Activated CD8-positive, alpha-beta memory T cell treated with anti-CD3 and anti-CD28 coated beads, Interleukin-2, amount 10 ng/mL, durations not matched to agents 7 days and 5 days (primary cell): ENCODE measurements at regions not wholly inside any gene's neighbourhood (a gene's known extent, or its start where the extent isn't known, plus 50 kb on each side); places are given as distances from the start of the nearest gene placed in this dataset.

ENCODE experiments used
- ATAC-seq: fragments of 150-1000 bp; cut with Tn5 transposase; one replicate; pipeline ENCODE4 v1.10.0; 2021; ENCODE audit warnings: moderate library complexity
- CTCF ChIA-PET: fragments of 350-600 bp; sonication (Branson Sonifier 250); formaldehyde crosslinking; loops from one replicate; lab custom pipeline; 2021; ENCODE audit warnings: antibody characterized with exemption; lab: Charles Lee
- DNase-seq: peaks from one replicate; pipeline ENCODE4 v3.0.0-alpha.2; 2020
- H3K27ac Mint-ChIP-seq: one replicate; pipeline ENCODE4 v1.8.0; 2021; ENCODE audit warnings: mild to moderate bottlenecking, mixed read lengths
- H3K27me3 Mint-ChIP-seq: one replicate; pipeline ENCODE4 v1.8.0; 2021; ENCODE audit warnings: mixed read lengths
- H3K36me3 Mint-ChIP-seq: one replicate; pipeline ENCODE4 v1.8.0; 2021; ENCODE audit warnings: mild to moderate bottlenecking, mixed read lengths
- H3K4me1 Mint-ChIP-seq: one replicate; pipeline ENCODE4 v1.8.0; 2021; ENCODE audit warnings: mixed read lengths
- H3K4me3 Mint-ChIP-seq: one replicate; pipeline ENCODE4 v1.8.0; 2021; ENCODE audit warnings: mild to moderate bottlenecking, moderate library complexity, mixed read lengths
- H3K9me3 Mint-ChIP-seq: one replicate; pipeline ENCODE4 v1.8.0; 2022; ENCODE audit warnings: low read depth, mixed read lengths

DNA sequence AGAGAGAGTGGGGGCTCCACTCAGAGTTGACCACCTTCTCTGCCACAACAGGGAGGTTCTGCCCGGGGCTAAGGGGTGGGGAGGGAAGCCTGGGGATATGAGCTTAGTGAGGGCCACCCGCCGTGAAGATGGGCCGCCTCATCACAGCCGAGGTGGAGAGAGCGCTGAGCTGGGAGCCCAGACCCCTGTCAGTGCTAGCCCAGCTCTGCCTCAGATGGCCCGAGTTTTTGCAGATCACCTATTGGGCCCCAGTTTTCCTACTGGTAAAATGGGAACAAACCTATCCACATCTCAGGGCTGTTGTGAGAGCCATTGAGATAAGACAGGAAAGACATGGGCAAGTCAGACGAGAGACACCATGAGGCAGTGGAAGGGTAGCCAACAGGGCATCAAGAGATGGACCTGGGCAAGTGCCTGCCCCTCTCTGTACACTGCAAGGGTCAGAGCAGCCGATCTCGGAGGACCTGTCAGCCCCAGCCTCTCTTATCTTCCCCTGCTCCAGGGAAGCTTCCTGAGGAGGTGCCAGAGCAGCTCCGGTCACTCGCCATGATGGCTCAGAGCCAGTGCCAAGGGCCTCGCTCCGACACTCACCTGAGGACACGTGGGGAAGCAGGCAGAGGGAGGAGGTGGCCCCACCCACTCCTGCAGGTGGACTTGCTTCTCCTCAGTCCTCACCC lies 88.9 kb downstream of the MCFD2 start:
- CTCF ChIA-PET = no interaction called here
- Mint-ChIP-seq H3K9me3 (no peaks in the 10 kb centered on the region), H3K4me3 (no peak overlapping the region), H3K4me1 (no peaks in the 10 kb centered on the region), H3K27ac (no peak overlapping the region), H3K27me3 (peaks cover 16% of the 10 kb centered on the region), H3K36me3 (no peaks in the 10 kb centered on the region)
- DNase-seq (no peak), ATAC-seq (no peak)

DNA sequence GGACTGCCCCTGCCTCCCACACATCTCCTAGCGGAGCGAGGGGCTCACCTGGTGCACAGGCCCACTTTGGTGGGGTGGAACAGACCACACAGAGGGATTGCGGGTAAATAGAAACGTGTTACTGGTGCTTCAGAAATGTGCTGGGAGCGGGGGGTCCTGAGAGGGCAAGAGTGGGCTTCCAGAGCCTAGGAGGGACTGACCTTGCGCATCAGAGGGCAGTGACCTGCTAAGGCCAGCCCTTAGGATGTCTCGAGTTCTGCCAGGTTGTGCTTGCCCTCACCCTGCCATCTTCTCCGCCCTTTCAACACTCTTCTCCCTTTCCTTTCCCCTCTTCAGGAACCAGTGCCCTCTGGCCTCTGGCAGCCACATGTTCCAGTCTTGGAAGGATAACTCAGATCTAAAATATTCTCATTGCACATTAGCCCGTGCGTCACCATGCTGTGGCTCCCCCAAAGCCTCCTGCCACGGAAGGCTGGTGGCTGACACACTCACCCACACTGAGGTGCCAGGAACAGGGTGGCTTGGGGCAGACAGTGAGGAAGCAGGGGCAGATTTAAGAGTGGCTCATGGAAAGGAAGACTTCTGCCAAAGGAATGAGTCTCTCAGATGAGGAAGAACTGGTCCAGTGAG lies 89.6 kb downstream of the MCFD2 start:
- Mint-ChIP-seq H3K9me3 (no peaks in the 10 kb centered on the region), H3K4me1 (no peaks in the 10 kb centered on the region), H3K27me3 (peaks cover 18% of the 10 kb centered on the region), H3K27ac (no peak overlapping the region), H3K36me3 (no peaks in the 10 kb centered on the region), H3K4me3 (no peak overlapping the region)
- CTCF ChIA-PET = no interaction called here
- ATAC-seq (no peak), DNase-seq (no peak)

DNA sequence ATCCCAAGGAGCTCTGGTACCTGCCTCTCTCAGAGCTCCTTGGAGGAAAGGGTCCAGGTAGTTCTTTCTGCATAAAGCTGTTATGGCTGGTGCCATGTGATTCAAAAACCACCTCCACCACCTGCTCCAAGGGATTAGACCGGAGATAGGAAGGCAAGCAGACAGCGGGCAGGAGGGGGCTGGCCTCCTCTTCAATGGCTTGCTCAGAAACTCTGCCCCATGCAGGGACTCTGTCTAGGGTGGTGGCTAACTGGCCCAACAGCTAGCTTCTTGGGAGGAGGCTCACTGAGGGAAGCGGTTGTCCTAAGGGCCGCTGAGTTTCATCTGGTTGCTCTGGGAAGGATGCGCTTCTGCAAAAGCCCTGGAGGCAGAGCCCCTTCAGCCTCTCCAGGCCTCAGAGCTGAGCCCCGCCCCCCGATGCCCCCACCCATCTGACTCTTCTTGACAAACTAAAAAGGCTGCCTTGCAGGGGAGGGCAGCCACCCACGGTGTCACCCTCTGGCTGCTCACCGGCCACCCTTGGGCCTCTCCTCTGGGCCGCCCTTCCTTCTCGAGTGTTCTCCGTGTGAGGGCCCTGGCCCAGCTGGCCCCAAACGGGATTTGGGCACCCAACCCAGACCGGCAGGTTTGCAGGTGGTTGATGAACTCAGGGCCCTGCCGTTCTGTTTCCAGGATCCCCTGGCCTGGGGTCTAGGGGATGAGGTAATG lies 90.2 kb downstream of the MCFD2 start:
- ATAC-seq (no peak), DNase-seq (no peak)
- H3K27ac Mint-ChIP-seq = no peak overlapping the region
- H3K27me3 Mint-ChIP-seq = peaks cover 18% of the 10 kb centered on the region
- no peak overlapping the region for H3K4me3 Mint-ChIP-seq
- CTCF ChIA-PET = interaction anchor here (0.6 kb wide), 1 partner anchor 109 kb away, joined by 3 read pairs; no protein-coding TSS in a partner anchor
- H3K9me3 Mint-ChIP-seq = no peaks in the 10 kb centered on the region
- H3K36me3 Mint-ChIP-seq = no peaks in the 10 kb centered on the region
- no peaks in the 10 kb centered on the region for H3K4me1 Mint-ChIP-seq

DNA sequence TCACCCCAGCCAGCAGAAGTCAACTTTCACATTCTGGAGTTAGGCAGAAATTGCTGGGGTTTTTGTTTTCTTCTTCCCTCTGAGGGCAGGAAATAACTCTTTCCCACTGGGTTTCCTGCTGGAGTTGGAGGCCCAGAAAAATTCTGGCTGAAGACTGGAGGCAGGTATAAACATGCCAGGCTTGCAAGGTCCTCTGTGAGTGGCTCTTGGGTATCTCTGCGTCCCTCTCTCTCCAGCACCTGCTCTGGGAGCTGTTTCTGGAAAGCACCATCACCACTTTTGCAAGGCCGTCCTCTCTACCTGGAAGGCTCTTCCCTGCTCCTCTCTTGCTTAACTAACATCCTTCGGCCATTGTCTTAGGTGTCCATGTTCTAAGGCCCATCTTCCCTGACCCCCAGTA lies 91.0 kb downstream of the MCFD2 start:
- Mint-ChIP-seq H3K27ac (no peak overlapping the region), H3K4me1 (no peaks in the 10 kb centered on the region), H3K4me3 (no peak overlapping the region), H3K36me3 (no peaks in the 10 kb centered on the region), H3K27me3 (peaks cover 13% of the 10 kb centered on the region), H3K9me3 (no peaks in the 10 kb centered on the region)
- DNase-seq (no peak), ATAC-seq (no peak)
- CTCF ChIA-PET = no interaction called here

DNA sequence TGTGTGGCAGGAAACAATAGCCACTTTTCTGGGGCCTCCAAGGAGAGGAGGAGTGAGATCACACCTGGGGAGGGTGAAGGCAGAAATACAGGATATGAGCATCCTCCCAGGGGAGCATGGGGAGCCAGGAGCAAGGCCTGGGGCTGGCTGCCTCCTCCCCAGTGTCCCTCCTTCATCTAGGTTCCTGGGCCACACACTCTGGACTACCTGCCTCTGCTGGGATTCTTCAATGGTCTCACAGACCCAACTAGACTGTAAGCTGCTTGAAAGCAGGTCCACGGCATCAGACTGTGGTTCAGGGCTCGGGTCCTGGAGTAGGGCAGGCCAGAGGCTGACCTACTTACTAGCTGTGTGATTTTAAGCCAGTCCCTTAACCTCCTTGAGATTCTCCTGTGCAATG lies 94.0 kb downstream of the MCFD2 start:
- Mint-ChIP-seq H3K9me3 (no peaks in the 10 kb centered on the region), H3K27ac (no peak overlapping the region)

DNA sequence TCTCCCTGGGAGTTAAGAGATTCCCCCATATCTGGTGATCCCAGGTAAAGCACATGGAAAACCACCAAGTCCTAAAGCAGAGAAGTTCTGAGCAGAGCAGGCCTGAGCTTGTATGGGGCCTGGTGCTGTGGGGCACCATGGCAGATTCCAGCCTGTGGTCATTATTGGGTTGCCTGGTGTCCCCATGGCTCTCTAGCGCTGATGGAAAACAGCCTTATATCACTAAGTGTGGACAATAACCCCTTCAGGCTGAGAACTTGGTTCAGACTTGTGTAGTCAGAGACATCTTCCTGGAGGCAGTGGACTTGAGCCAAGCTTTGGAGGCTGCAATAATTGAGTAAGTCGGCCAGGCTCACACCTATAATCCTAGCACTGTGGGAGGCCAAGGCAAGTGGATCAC lies 96.8 kb downstream of the MCFD2 start:
- Mint-ChIP-seq H3K27ac (no peak overlapping the region), H3K36me3 (no peaks in the 10 kb centered on the region), H3K4me1 (no peaks in the 10 kb centered on the region), H3K27me3 (peaks cover 16% of the 10 kb centered on the region), H3K9me3 (no peaks in the 10 kb centered on the region), H3K4me3 (no peak overlapping the region)
- ATAC-seq = no peak
- CTCF ChIA-PET = interaction anchor here (0.7 kb wide), 1 partner anchor 504 kb away, joined by 3 read pairs; no protein-coding TSS in a partner anchor
- no peak for DNase-seq

More for the DNA sequence above, 94.0 kb downstream of the MCFD2 start:
- no peak for ATAC-seq
- H3K4me3 Mint-ChIP-seq = no peak overlapping the region
- no peaks in the 10 kb centered on the region for H3K36me3 Mint-ChIP-seq
- no peaks in the 10 kb centered on the region for H3K4me1 Mint-ChIP-seq
- CTCF ChIA-PET = no interaction called here
- DNase-seq = no peak
- peaks cover 13% of the 10 kb centered on the region for H3K27me3 Mint-ChIP-seq

DNA sequence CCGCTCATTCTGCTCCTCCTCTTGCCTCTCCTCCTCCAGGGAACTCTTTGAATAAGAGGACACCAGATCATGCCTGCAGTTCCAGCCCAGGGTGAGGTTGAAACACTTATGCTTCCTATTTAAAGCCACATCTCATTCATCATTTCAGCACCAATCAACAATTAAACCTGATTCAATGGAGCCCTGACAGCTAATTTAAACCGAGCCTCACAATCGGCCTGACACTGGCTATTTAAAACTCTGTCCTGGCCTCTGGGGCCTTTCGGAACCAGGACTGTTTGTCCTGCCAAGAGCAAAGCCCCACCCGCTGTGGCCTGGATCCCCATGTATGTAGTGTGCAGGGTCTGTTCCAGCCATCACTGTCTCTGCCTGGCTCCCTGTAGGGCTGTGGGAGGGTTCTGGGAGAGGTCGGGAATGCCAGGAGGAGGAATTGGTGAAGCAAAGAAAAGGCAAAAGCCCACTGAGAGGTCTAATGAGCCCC lies 97.4 kb downstream of the MCFD2 start:
- no peaks in the 10 kb centered on the region for H3K4me1 Mint-ChIP-seq
- CTCF ChIA-PET = no interaction called here
- no peaks in the 10 kb centered on the region for H3K9me3 Mint-ChIP-seq
- ATAC-seq (no peak), DNase-seq (no peak)
- H3K27ac Mint-ChIP-seq = no peak overlapping the region
- no peaks in the 10 kb centered on the region for H3K36me3 Mint-ChIP-seq
- H3K27me3 Mint-ChIP-seq = peaks cover 21% of the 10 kb centered on the region
- no peak overlapping the region for H3K4me3 Mint-ChIP-seq

DNA sequence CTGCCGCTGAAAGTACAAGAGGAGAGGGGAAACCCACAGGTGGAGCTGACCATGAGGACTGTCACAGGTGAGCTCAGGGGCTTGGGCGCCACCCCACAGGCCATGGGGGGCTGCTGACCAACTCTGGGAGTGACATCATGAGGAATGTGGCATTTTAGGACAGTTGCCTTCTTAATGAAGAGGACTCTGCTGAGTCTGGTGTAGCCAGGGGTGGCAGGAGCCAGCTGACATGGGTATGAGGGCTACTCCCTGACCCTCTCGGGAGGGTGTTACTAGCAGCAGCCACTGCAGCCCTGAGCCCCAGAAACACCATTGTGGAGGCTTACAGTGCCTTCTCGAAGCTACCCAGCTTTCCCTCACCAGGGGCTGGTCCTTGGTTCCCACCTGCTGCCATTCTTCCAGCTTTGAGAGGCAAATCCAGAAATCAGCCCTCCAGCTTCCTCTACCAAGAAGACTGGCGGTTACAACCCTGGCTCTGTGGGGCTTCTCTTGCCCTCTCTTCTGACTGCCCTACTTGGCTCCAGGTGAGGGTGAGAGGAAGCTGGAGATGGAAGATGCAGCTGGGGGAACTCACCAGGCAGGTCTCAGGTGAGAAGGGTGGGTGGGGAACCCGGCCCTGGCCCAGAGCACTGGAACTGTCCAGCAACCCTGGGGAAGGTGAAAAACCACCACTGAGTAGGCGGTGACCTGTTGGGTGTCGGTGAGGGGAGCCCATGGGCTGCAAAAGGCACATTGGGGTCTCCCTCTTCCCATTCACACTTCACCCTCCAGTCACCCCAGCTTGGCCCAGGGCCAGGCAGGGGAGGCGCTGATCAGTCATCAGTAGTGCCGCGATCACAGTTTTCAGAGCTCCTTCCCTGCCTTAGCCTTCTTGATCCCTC lies 98.5 kb downstream of the MCFD2 start:
- H3K27ac Mint-ChIP-seq = no peak overlapping the region
- CTCF ChIA-PET = no interaction called here
- peaks cover 28% of the 10 kb centered on the region for H3K27me3 Mint-ChIP-seq
- DNase-seq (no peak), ATAC-seq (no peak)
- no peaks in the 10 kb centered on the region for H3K4me1 Mint-ChIP-seq
- H3K36me3 Mint-ChIP-seq = no peaks in the 10 kb centered on the region
- no peak overlapping the region for H3K4me3 Mint-ChIP-seq
- H3K9me3 Mint-ChIP-seq = no peaks in the 10 kb centered on the region

DNA sequence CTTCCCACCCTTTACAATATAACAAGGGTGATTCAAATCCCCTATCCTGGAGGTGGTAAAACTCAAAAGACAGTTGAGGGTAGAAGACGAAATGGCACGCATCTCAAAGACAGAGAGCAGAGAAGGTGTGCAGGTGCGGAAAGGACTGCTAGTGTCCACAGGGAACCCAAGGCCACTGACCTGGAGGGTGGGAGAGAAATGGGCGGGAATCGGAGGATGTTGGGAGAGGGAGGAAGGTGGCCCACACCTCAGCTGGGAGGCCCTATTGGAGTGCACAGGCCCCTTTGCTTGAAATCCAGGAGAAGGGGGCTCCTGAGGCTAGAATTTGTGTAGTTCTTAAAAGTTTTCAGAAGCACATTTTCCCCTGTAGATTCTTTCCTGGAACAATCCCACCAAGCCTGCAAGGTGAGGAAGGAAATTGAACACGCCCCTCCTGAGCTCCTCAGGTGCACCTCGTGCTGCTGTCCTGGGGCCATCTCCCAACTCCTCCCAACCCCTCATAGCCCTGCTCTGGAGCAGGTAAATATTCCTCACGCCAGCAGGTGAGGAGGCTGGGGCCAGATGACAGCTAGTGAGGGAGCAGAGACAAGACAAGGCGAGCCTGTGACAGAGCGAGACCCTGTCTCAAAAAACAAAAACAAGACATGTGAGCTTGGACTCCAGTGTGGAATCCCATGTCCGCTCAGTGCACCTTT lies 99.3 kb downstream of the MCFD2 start:
- Mint-ChIP-seq H3K4me3 (no peak overlapping the region), H3K27me3 (peaks cover 28% of the 10 kb centered on the region), H3K36me3 (no peaks in the 10 kb centered on the region), H3K4me1 (no peaks in the 10 kb centered on the region), H3K9me3 (no peaks in the 10 kb centered on the region), H3K27ac (no peak overlapping the region)
- CTCF ChIA-PET = no interaction called here
- peak; percentile 14 for DNase-seq
- no peak for ATAC-seq

DNA sequence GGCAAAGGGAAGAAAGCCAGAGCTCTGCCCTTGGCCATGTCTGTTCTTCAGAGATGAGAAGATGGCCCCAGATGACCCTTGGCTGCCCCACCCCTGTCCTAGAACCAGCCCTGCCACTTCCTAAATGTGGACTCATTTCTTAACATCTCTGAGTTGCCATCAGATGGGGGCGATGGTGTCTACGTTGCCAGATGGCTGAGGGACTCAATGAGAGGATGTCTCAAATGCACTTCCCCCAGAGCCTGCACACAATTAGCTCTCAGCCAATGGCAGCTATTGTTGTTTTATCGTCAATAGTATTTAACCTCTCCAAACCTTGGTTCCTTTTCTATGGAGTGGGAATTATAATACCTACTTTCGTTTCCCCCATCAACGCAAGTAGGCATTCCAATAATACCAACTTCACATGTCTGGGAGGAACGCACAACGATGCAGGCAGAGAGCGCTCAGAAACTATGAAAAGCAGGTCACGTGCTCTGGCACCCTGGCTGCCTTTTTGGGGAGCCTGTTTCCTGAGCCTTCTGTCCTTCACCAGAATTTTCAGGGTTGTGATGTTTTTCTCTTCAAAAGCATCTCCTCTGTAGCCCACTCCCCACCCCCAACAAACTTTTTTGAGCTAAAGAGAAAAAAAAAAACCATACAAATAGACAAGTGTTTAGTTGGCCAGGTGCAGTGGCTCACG lies 100.3 kb downstream of the MCFD2 start:
- no peaks in the 10 kb centered on the region for H3K9me3 Mint-ChIP-seq
- H3K27ac Mint-ChIP-seq = no peak overlapping the region
- DNase-seq (peak; percentile 14), ATAC-seq (no peak)
- peaks cover 20% of the 10 kb centered on the region for H3K27me3 Mint-ChIP-seq
- H3K36me3 Mint-ChIP-seq = no peaks in the 10 kb centered on the region
- H3K4me3 Mint-ChIP-seq = no peak overlapping the region
- CTCF ChIA-PET = no interaction called here
- H3K4me1 Mint-ChIP-seq = no peaks in the 10 kb centered on the region

DNA sequence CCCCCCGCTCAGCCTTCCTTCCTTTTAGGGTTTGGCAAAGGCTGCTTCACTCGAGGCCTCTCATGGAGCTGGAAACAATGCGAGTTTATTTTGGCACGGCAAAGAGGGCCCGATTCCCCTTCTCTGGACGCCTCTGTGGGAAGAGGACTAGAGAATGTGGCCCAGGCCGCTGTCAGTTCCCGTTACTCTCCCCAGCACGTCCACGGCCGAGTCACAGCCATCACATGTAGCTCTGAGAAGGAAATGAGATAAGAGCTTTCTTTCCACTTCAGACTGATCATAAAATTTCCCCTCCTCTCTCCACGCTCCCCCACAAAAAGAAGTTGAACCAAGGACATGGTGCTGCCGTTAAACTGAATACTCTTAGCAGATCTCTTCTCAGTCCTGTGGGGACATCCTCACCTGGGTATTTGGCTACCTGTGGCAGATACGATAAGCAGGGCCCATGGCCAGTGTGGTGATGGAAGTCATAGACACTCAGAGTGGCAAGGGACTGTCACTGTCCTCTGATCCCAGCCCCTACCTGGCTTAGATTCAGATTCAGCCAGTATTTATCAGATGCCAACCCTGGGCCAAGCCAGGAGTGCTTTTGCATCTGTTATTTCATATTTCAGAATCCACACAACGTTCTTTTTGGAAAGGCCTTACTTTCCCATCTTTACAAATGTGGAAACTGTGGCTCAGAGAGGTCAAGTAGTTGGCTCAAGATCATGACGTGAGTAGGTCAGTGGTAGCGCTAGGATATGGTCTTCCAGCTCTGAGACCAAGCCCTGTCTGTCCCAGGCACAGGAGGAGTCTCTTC lies 101.2 kb downstream of the MCFD2 start:
- DNase-seq (peak; percentile 30), ATAC-seq (no peak)
- CTCF ChIA-PET = no interaction called here
- Mint-ChIP-seq H3K4me1 (no peaks in the 10 kb centered on the region), H3K4me3 (no peak overlapping the region), H3K9me3 (no peaks in the 10 kb centered on the region), H3K27me3 (peaks cover 21% of the 10 kb centered on the region), H3K27ac (no peak overlapping the region), H3K36me3 (no peaks in the 10 kb centered on the region)

DNA sequence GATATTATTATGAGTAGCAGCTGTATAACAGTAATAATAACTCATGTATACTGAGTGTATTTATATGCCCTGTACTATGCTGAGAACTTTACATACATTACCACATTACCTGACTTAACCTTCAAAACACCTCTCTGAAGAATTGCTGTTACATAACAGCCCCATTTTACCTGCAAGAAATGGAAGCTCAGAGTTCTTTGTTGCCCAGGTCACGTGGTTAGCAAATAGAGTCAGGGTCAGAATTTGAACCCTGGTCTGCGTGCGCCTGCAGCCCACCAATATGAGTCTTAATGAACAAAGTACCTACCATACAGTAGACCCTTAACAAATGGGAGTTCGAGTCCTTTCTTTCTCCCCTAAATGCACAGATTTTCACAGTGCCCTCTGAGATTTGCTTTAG lies 101.9 kb downstream of the MCFD2 start:
- no peak for DNase-seq
- H3K9me3 Mint-ChIP-seq = no peaks in the 10 kb centered on the region
- H3K4me3 Mint-ChIP-seq = no peak overlapping the region
- H3K27ac Mint-ChIP-seq = no peak overlapping the region
- H3K36me3 Mint-ChIP-seq = no peaks in the 10 kb centered on the region
- H3K27me3 Mint-ChIP-seq = peaks cover 28% of the 10 kb centered on the region
- ATAC-seq = no peak
- no peaks in the 10 kb centered on the region for H3K4me1 Mint-ChIP-seq
- CTCF ChIA-PET = no interaction called here
